ENCODE measurements at regions not wholly inside any gene's neighbourhood (a gene's known extent, or its start where the extent isn't known, plus 50 kb on each side); places are given as distances from the start of the nearest gene placed in this dataset.

DNA sequence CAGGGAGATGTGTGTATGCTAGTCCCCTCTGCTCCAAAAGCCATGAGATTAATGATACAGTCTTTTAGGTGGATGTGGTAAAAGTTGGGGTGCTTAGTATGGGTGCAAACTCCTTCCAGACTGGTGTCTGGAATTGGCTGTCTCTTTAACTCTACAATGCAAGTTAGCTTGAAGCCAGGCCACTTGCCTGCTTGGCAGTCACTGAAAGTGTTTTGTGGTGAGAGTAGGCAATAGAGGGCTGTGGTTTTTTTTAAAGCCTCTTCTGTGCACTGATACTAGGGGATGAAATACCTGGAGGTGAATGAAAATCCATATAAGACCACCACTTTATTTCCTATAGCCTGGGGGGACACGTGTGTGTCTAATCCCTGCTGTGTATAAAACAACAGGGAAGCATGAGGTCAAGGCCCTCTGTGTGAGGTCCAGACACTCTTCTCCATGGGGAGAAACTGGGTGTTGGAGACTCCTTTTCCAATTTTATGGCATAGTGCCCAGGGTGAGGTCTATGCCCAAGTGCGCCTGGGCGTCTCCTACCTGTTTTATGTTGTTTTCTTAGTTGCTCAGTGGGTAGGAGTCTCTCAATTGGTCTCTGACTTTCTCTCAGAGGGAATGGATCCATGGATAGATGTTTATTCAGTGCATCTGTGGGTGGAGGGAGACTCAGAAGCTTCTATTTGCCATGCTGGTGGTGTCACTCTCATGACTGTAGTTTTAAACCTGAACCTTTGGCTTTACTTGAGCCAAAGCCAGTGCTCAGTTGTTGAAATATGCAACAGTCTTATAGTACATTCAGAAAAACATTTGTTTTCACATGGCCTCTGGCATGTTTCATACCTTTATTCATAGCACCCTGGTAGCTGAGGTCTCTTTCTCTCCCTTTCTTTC lies 327.8 kb upstream of the ATP11B start:
- H3K27me3 ChIP-seq (ENCODE audit: control insufficient read depth, insufficient read depth, low read length), result no peaks in the 10 kb centered on the region
- H3K4me1 ChIP-seq (ENCODE audit: control insufficient read depth in 2 of 3, insufficient read depth in 2 of 3, low read depth in 1 of 3, low read length in 3 of 3), result no peaks in the 10 kb centered on the region
- no peak overlapping the region for H3K4me3 ChIP-seq (ENCODE audit: low read length in 3 of 3)
- FAIRE-seq, result no peak
- intact Hi-C loops (cut with DNase I), result no loop called here
- no peaks in the 10 kb centered on the region for H3K9me3 ChIP-seq (ENCODE audit: control insufficient read depth in 2 of 3, insufficient read depth in 1 of 3, low read length in 3 of 3)
- TF ChIP-seq, protein P1, sequence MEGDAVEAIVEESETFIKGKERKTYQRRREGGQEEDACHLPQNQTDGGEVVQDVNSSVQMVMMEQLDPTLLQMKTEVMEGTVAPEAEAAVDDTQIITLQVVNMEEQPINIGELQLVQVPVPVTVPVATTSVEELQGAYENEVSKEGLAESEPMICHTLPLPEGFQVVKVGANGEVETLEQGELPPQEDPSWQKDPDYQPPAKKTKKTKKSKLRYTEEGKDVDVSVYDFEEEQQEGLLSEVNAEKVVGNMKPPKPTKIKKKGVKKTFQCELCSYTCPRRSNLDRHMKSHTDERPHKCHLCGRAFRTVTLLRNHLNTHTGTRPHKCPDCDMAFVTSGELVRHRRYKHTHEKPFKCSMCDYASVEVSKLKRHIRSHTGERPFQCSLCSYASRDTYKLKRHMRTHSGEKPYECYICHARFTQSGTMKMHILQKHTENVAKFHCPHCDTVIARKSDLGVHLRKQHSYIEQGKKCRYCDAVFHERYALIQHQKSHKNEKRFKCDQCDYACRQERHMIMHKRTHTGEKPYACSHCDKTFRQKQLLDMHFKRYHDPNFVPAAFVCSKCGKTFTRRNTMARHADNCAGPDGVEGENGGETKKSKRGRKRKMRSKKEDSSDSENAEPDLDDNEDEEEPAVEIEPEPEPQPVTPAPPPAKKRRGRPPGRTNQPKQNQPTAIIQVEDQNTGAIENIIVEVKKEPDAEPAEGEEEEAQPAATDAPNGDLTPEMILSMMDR (IDR thresholded peaks at IDR 0.05; ENCODE audit: borderline replicate concordance, extremely low read depth, insufficient read depth), result no peak
- no peak for DNase-seq
- H3K27ac ChIP-seq (ENCODE audit: low read depth in 2 of 2, low read length in 2 of 2), result no peak overlapping the region
- no peak overlapping the region for H3K9ac ChIP-seq (ENCODE audit: low read length in 3 of 3)
- H3K36me3 ChIP-seq (ENCODE audit: control insufficient read depth in 2 of 3, insufficient read depth in 3 of 3, low read length in 3 of 3), result no peaks in the 10 kb centered on the region

DNA sequence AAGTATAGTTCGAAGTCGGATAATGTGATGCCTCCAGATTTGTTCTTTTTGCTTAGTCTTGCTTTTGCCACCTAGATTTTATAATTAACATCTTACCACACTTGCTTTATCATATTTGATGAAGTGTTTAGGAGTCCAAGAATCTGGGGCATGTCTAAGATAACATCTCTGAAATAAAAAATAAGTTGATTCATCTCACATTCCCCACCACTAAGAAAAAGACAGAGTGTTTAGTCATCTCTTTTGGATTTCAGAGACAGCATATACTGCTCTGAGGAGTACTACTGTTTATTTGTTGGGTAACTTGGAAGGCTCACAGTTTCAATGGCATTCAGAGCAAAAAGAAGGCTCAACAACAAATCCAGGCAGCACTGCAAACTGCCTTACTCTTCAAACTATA lies 324.2 kb upstream of the ATP11B start:
- intact Hi-C loops (cut with DNase I), result no loop called here
- Histone ChIP-seq H3K9me3 (ENCODE audit: control insufficient read depth in 2 of 3, insufficient read depth in 1 of 3, low read length in 3 of 3) (no peaks in the 10 kb centered on the region), H3K4me1 (ENCODE audit: control insufficient read depth in 2 of 3, insufficient read depth in 2 of 3, low read depth in 1 of 3, low read length in 3 of 3) (no peaks in the 10 kb centered on the region), H3K4me3 (ENCODE audit: low read length in 3 of 3) (no peak overlapping the region), H3K27ac (ENCODE audit: low read depth in 2 of 2, low read length in 2 of 2) (no peak overlapping the region), H3K9ac (ENCODE audit: low read length in 3 of 3) (no peak overlapping the region), H3K36me3 (ENCODE audit: control insufficient read depth in 2 of 3, insufficient read depth in 3 of 3, low read length in 3 of 3) (no peaks in the 10 kb centered on the region), H3K27me3 (ENCODE audit: control insufficient read depth, insufficient read depth, low read length) (no peaks in the 10 kb centered on the region)
- TF ChIP-seq, protein P1 (IDR thresholded peaks at IDR 0.05; ENCODE audit: borderline replicate concordance, extremely low read depth, insufficient read depth), result no peak
- DNase-seq (no peak), FAIRE-seq (no peak)

DNA sequence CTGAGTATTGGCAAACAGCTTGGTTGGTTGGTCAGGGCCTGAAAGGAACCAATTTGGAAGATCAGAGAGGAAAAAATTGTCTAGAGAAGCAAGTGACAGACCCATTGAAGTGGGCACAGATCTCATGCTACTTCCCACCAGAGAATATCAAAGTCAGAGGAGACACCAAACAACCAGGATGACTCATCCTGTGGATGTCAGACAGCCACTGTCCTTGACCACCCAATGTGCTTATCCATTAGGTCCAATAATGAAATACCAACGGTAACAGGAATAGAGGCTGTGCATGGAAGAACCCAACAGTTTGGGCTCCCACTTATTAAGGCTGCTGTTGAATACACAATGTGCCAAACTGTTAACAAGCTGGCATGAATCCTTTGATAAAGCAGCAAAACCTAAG lies 323.1 kb upstream of the ATP11B start:
- Histone ChIP-seq H3K4me1 (ENCODE audit: control insufficient read depth in 2 of 3, insufficient read depth in 2 of 3, low read depth in 1 of 3, low read length in 3 of 3) (no peaks in the 10 kb centered on the region), H3K27ac (ENCODE audit: low read depth in 2 of 2, low read length in 2 of 2) (no peak overlapping the region), H3K27me3 (ENCODE audit: control insufficient read depth, insufficient read depth, low read length) (no peaks in the 10 kb centered on the region), H3K9me3 (ENCODE audit: control insufficient read depth in 2 of 3, insufficient read depth in 1 of 3, low read length in 3 of 3) (no peaks in the 10 kb centered on the region), H3K9ac (ENCODE audit: low read length in 3 of 3) (no peak overlapping the region), H3K36me3 (ENCODE audit: control insufficient read depth in 2 of 3, insufficient read depth in 3 of 3, low read length in 3 of 3) (no peaks in the 10 kb centered on the region), H3K4me3 (ENCODE audit: low read length in 3 of 3) (no peak overlapping the region)
- no peak for DNase-seq
- intact Hi-C loops (cut with DNase I), result no loop called here
- FAIRE-seq, result no peak
- TF ChIP-seq, protein P1 (IDR thresholded peaks at IDR 0.05; ENCODE audit: borderline replicate concordance, extremely low read depth, insufficient read depth), result no peak

Data from kidney (tissue), 13 donors.